Endothelial cell of umbilical vein (primary cell): ENCODE measurements at regions not wholly inside any gene's neighbourhood (a gene's known extent, or its start where the extent isn't known, plus 50 kb on each side); places are given as distances from the start of the nearest gene placed in this dataset.

Experiments used
- BruUV-seq: library from RNA; stranded (reverse); fragments of 400-500 nt; replicated peaks from 2 replicates; lab custom pipeline; 2021; lab: Mats Ljungman, UMichigan
- CTCF ChIA-PET: fragments of 300-600, 350-600 bp; sonication (Branson Sonifier 250); formaldehyde crosslinking; loops from one replicate; lab custom pipeline; 2021; ENCODE audit warnings: antibody characterized with exemption, inconsistent platforms; lab: Charles Lee
- POLR2A ChIA-PET: fragments of 300-600, 350-600 bp; sonication (Branson Sonifier 250); formaldehyde crosslinking; loops from one replicate; lab custom pipeline; 2021; ENCODE audit warnings: antibody characterized with exemption, inconsistent platforms; lab: Charles Lee
- DNase-seq: peaks from one replicate; pipeline ENCODE4 v3.0.0-alpha.2; 2011; ENCODE audit warnings: low read depth, low spot score
- FAIRE-seq: peaks from 2 replicates; lab custom pipeline; 2011; peaks lifted over from hg19 to GRCh38; lab: Jason Lieb, UNC
- H2AFZ ChIP-seq: 2 replicates; pipeline ENCODE4 v1.6.0; 2012; ENCODE audit warnings: low read depth, low read length, control low read depth, inconsistent platforms
- H3K27ac ChIP-seq: 2 replicates; pipeline ENCODE4 v1.5.1; 2011; ENCODE audit warnings: low read depth, mild to moderate bottlenecking, control low read depth, low read length, moderate library complexity; ENCODE audit not compliant: insufficient read depth
- H3K27me3 ChIP-seq, 2 experiments: 2 replicates each; pipeline versions ENCODE4 v1.6.0 to v1.6.1; 2011; ENCODE audit warnings: low read length in 2 of 2, mixed read lengths in 1 of 2; ENCODE audit not compliant: control insufficient read depth in 2 of 2, insufficient read depth in 2 of 2
- H3K36me3 ChIP-seq, 2 experiments: 2 replicates in 1 of 2; 3 replicates in 1 of 2; pipeline ENCODE4 v1.5.1; 2011; ENCODE audit warnings: low read length in 2 of 2, mild to moderate bottlenecking in 1 of 2, moderate library complexity in 1 of 2; ENCODE audit not compliant: control insufficient read depth in 2 of 2, insufficient read depth in 2 of 2; ENCODE audit errors: extremely low read depth in 1 of 2
- H3K4me1 ChIP-seq: 3 replicates; pipeline ENCODE4 v1.5.1; 2011; ENCODE audit warnings: mild to moderate bottlenecking, low read length; ENCODE audit not compliant: control insufficient read depth, insufficient read depth; ENCODE audit errors: extremely low read depth
- H3K4me2 ChIP-seq: 2 replicates; pipeline ENCODE4 v1.6.1; 2011; ENCODE audit warnings: low read length, control low read depth, mixed read lengths; ENCODE audit not compliant: insufficient read depth
- H3K4me3 ChIP-seq, 3 experiments: fragments of 200-600 bp in 1 of 3; sonication (generic), shearing (Covaris generic) in 1 of 3; replicated peaks in 1 of 3; 2 replicates each; pipeline ENCODE4 v1.5.1; 2011 to 2016; ENCODE audit warnings: control low read depth in 3 of 3, low read length in 3 of 3, mild to moderate bottlenecking in 2 of 3, inconsistent platforms in 1 of 3, low read depth in 1 of 3, moderate library complexity in 1 of 3; ENCODE audit not compliant: insufficient read depth in 1 of 3
- H3K79me2 ChIP-seq: 2 replicates; pipeline ENCODE4 v1.6.0; 2012; ENCODE audit warnings: low read length, inconsistent platforms; ENCODE audit not compliant: control insufficient read depth, insufficient read depth
- H3K9ac ChIP-seq: replicated peaks from 2 replicates; pipeline ENCODE3; 2011; ENCODE audit warnings: low read length, control low read depth; ENCODE audit not compliant: insufficient read depth; ENCODE audit errors: extremely low read depth
- H3K9me1 ChIP-seq: replicated peaks from 3 replicates; pipeline ENCODE4 v1.6.0; 2011; ENCODE audit warnings: mild to moderate bottlenecking, low read length; ENCODE audit not compliant: control insufficient read depth, insufficient read depth; ENCODE audit errors: extremely low read depth
- H3K9me3 ChIP-seq: replicated peaks from 2 replicates; pipeline ENCODE4 v1.5.1; 2012; ENCODE audit warnings: low read length, inconsistent platforms; ENCODE audit not compliant: control insufficient read depth, insufficient read depth
- H4K20me1 ChIP-seq: replicated peaks from 2 replicates; pipeline ENCODE3; 2011; ENCODE audit warnings: mild to moderate bottlenecking, low read length; ENCODE audit not compliant: control insufficient read depth, insufficient read depth; ENCODE audit errors: extremely low read depth
- CTCF ChIP-seq, 2 donors: IDR thresholded peaks; 1 replicate in 1 of 2; 2 replicates in 1 of 2; pipeline ENCODE4 v1.5.1; 2011; ENCODE audit warnings: low read length in 2 of 2, mild to moderate bottlenecking in 2 of 2, moderate library complexity in 2 of 2, control low read depth in 1 of 2, inconsistent platforms in 1 of 2, low read depth in 1 of 2; ENCODE audit not compliant: insufficient read depth in 1 of 2; ENCODE audit errors: extremely low read depth in 1 of 2
- EZH2 ChIP-seq: IDR thresholded peaks from 2 replicates; pipeline ENCODE4 v1.6.1; 2012; ENCODE audit warnings: borderline replicate concordance, low read depth, mild to moderate bottlenecking, moderate library complexity, low read length, inconsistent platforms; ENCODE audit not compliant: severe bottlenecking
- FOS ChIP-seq: IDR thresholded peaks from 2 replicates; pipeline ENCODE4 v1.6.1; 2011; ENCODE audit warnings: mild to moderate bottlenecking, low read length, moderate library complexity, borderline replicate concordance; ENCODE audit not compliant: insufficient read depth
- GATA2 ChIP-seq: IDR thresholded peaks from 2 replicates; pipeline ENCODE4 v1.7.0; 2011; ENCODE audit warnings: low read depth, mild to moderate bottlenecking, moderate library complexity, mixed read lengths, low read length; ENCODE audit not compliant: insufficient read length, insufficient read depth
- JUN ChIP-seq: IDR thresholded peaks from 2 replicates; pipeline ENCODE4 v1.6.1; 2011; ENCODE audit warnings: borderline replicate concordance, low read depth; ENCODE audit not compliant: insufficient read length, insufficient read depth
- MAX ChIP-seq: IDR thresholded peaks from 2 replicates; pipeline ENCODE4 v1.6.1; 2011; ENCODE audit not compliant: insufficient read depth, insufficient read length
- MYC ChIP-seq: IDR thresholded peaks from one replicate; pipeline ENCODE4 v1.6.1; 2011; ENCODE audit warnings: mild to moderate bottlenecking, low read depth, low read length
- POLR2A ChIP-seq: IDR thresholded peaks from 2 replicates; pipeline ENCODE4 v1.6.1; 2012; ENCODE audit warnings: low read depth, mild to moderate bottlenecking, control low read depth, low read length
- POLR2AphosphoS5 ChIP-seq: IDR thresholded peaks from 2 replicates; pipeline ENCODE4 v1.6.1; 2012; ENCODE audit warnings: low read depth, mild to moderate bottlenecking, control low read depth, low read length, moderate library complexity; ENCODE audit not compliant: insufficient read depth
- dilution Hi-C: fragments of 300-500 bp; cut with MboI; formaldehyde crosslinking; loops from one replicate; pipeline ENCODE4 v1.15.0; 2019; ENCODE audit warnings: low sequenced_read_pairs; ENCODE audit not compliant: extremely low pct_ligation_motif_present
- intact Hi-C: fragments of 100-400 bp; cut with micrococcal nuclease; formaldehyde crosslinking; loops from one replicate; pipeline ENCODE4 v1.10.0; 2022

GRCh38 chr10:89869180-89869579 lies 167.8 kb downstream of the KIF20B start:
- CTCF ChIA-PET: no interaction called here
- no peak for FAIRE-seq

GRCh38 chr10:89869592-89870156 lies 168.3 kb downstream of the KIF20B start:
- BruUV-seq: no TSS peak
- no peak overlapping the region for H3K4me2 ChIP-seq
- H3K4me1 ChIP-seq: no peaks in the 10 kb centered on the region
- peaks cover 0 to 2% of the 10 kb centered on the region in 2 experiments for H3K27me3 ChIP-seq
- ChIA-PET POLR2A (no interaction called here), CTCF (no interaction called here)
- H3K27ac ChIP-seq: no peak overlapping the region
- no peak overlapping the region for H2AFZ ChIP-seq
- H3K79me2 ChIP-seq: no peaks in the 10 kb centered on the region
- no peak overlapping the region for H3K9ac ChIP-seq
- H4K20me1 ChIP-seq: no peaks in the 10 kb centered on the region
- intact Hi-C loops (no loop called here), dilution Hi-C loops (no loop called here)
- no peak overlapping the region for H3K4me3 ChIP-seq
- no peaks in the 10 kb centered on the region for H3K9me1 ChIP-seq
- FAIRE-seq: no peak
- DNase-seq: no peak
- H3K36me3 ChIP-seq: no peaks in the 10 kb centered on the region
- no peak for TF ChIP-seq POLR2A
- TF ChIP-seq JUN: no peak
- TF ChIP-seq POLR2AphosphoS5: no peak
- TF ChIP-seq MAX: no peak
- TF ChIP-seq CTCF (IDR thresholded peaks at IDR 0.05; ENCODE audit: extremely low read depth in 1 of 2, insufficient read depth in 1 of 2, low read depth in 1 of 2, low read length in 2 of 2): no peak
- TF ChIP-seq GATA2: no peak
- TF ChIP-seq EZH2: no peak
- no peak for TF ChIP-seq MYC
- TF ChIP-seq FOS: no peak
- no peaks in the 10 kb centered on the region for H3K9me3 ChIP-seq

More at GRCh38 chr10:89869180-89869579, 167.8 kb downstream of the KIF20B start:
- no peak overlapping the region for H3K4me2 ChIP-seq
- no peaks in the 10 kb centered on the region for H3K9me3 ChIP-seq
- no TSS peak for BruUV-seq
- H3K4me1 ChIP-seq: no peaks in the 10 kb centered on the region
- intact Hi-C loops (no loop called here), dilution Hi-C loops (no loop called here)
- no peak overlapping the region for H2AFZ ChIP-seq
- no peak overlapping the region for H3K9ac ChIP-seq
- no peaks in the 10 kb centered on the region for H4K20me1 ChIP-seq
- no peaks in the 10 kb centered on the region for H3K36me3 ChIP-seq
- no peaks in the 10 kb centered on the region for H3K79me2 ChIP-seq
- POLR2A ChIA-PET: no interaction called here
- no peak for TF ChIP-seq POLR2A
- TF ChIP-seq MAX: no peak
- TF ChIP-seq EZH2: no peak
- H3K4me3 ChIP-seq: no peak overlapping the region
- DNase-seq: no peak
- no peak overlapping the region for H3K27ac ChIP-seq
- peaks cover 0 to 2% of the 10 kb centered on the region in 2 experiments for H3K27me3 ChIP-seq
- H3K9me1 ChIP-seq: no peaks in the 10 kb centered on the region
